Right lung (tissue), 2 donors: ENCODE measurements at regions not wholly inside any gene's neighbourhood (a gene's known extent, or its start where the extent isn't known, plus 50 kb on each side); places are given as distances from the start of the nearest gene placed in this dataset.
"Not testable (repeated sequence)": the region's sequence is repeated elsewhere in the genome, so short reads cannot be mapped to it uniquely, and the experiment has no call there.

Source experiments
- DNase-seq, 2 donors: peaks; one replicate each; pipeline ENCODE4 v3.0.0-alpha.2; 2013

DNA sequence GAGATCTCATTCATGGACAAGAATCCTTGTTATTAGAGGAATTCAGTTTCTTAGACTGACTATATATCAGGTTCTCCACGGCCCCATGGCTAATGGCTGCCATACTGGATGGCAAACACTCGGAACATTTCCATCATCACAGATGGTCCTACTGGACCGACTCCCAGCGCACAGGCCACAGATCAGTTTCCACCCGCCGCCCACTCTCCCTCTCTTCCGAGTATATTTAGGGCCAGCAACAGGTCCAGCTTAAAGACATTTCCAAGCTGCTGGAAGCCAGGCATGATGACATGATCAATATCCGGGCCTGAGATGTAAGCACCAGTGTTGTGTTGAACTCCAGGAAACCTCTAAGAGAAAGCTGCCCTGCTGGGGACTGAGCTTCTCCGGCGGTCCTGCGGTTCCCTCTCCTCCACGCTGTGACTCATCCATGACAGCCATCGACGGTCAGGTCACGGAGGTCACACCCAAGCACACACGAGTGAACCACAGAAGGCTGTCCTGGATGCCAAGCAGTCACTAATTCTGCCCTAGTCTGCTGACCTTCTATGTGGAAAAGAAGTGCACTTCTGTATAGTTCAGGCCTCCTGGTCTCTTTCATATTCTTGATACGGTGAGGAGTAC is 64.4 kb upstream of the LPCAT1 start:
- not testable (repeated sequence) for DNase-seq

DNA sequence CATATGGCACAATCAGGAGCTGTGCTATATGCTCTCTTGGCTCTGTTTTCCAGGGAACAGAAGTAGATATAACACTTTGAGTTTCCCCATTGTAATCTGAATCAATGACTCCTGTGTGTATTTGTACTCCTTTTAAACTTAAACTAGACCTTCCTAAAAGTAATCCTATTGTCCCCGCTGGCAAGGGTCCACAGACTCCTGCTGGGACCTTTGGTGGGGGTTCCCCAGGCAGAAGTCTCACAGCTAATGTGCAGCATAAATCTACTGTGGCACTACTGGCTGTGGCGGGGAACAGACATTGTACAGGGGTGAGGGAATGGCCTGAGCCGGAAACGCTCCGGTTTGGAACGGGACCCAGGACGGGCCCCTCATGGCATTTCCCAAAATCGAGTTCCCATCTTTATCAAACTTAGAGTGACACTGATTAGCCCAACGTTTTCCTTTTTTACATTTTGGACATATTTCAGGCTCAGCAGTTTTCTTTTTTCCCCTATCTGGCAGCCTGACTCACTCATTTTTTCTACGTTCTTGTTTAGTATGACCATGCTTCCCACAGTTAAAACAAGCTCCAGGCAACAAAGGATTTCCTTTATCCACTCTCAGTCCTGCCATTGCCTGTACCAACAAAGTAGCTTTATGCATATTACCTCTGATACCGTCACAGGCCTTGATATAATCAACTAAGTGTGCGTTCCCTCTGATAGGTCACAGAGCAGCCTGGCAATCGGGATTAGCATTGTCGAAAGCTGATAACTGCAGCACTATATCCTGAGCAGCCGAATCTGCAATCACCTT is 59.5 kb upstream of the LPCAT1 start:
- DNase-seq, result not testable (repeated sequence)

DNA sequence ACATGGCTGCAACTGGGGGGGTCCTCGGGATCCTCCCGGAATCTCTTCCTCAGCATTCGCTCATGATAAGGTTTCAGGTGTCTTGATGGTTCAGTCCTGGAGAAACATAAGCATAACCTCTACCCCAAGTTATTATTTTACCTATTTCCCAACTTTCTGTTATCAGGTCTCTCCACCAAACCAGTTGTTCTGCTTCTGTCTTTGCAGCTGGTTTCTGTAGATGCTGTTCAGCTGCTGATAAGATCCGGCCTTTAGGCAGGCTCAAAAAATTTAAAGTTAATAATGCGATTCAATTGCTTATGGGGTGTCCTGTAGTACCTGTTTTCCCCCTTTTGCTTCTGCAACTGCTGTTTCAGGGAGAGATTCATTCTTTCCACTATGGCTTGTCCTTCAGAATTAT is 55.6 kb upstream of the LPCAT1 start:
- not testable (repeated sequence) for DNase-seq

DNA sequence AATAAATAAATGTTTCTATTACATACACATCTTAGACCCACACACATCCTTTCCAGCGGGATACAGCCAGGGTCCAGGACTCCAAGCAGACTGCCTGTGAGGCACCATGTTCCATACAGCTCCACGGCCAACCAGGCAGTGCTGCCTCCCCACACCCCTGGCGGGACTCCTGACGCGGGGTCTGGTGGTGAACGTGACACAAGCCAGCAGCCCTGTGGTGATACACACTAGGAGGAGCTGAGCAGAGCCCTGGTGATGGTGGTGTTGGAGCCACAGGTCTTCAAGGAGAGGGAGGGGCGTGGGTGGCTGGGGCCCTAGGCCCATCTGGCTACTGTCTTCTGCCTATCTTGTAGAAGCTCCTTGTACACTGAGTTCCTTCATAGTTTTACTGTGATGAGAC is 53.1 kb upstream of the LPCAT1 start:
- DNase-seq, result not testable (repeated sequence)

DNA sequence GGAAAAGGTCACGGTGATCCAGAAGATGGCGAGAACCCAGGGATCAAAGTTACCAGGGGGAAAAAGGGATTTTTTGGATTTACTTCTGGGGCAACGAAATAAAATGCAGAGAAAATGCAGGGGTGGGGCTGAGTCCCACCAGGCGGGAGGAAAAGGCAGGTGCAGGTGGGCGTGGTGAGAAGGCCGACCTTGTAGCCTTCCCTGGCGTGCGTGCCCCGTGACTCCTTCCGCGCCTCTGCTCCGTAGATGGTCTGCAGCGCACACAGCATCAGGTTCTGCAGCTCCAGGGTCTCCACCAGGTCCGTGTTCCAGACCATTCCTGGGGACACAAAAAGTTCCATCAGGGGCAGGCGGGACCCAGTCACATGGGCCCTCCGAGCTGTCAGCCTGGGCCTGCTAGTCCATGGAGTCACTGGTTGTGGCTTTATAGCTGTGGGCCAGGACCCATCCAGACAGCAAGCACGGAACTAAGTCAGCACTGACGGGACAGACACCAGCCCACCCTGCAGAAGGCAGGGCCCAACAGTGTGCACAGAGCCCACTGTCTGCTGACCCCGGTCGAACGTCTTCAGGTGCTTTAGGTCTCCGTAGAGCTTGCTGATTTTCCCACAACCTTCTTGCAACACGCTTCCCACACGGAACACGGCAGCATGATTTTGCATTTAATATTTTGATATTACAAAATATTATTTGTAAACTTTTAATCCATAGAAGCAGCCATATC is 52.4 kb upstream of the LPCAT1 start:
- not testable (repeated sequence) for DNase-seq

DNA sequence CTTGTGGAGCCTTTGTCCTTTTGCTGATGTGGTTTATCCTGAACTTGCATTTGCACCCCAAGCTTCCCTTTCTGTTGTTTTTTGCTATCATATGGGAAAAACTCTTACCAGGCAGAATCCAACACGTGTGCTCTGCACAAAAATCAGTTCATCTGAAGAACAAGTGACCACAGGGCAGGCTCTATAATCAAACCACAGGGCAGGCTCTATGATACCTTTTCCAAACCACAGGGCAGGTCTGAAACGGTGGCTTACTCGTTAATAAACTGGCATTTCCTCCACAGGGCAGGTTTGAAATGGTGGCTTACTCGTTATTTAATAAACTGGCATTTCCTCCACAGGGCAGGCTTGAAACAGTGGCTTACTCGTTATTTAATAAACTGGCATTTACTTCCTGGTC is 51.7 kb upstream of the LPCAT1 start:
- not testable (repeated sequence) for DNase-seq

DNA sequence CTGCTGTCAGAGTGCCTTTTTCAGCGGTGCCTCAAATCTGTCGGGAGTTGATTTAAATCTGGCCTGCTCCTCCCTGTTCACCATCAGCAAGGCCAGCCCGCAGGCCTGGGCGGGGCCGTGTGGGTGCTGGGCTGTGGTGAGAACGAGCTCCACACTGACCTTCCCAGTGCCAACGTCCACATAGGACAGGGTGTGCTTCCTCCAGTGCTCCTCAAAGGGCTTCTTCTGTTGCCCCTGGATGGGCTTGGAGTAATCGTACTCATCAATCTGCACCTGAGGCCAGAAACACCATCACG is 50.2 kb upstream of the LPCAT1 start:
- not testable (repeated sequence) for DNase-seq

DNA sequence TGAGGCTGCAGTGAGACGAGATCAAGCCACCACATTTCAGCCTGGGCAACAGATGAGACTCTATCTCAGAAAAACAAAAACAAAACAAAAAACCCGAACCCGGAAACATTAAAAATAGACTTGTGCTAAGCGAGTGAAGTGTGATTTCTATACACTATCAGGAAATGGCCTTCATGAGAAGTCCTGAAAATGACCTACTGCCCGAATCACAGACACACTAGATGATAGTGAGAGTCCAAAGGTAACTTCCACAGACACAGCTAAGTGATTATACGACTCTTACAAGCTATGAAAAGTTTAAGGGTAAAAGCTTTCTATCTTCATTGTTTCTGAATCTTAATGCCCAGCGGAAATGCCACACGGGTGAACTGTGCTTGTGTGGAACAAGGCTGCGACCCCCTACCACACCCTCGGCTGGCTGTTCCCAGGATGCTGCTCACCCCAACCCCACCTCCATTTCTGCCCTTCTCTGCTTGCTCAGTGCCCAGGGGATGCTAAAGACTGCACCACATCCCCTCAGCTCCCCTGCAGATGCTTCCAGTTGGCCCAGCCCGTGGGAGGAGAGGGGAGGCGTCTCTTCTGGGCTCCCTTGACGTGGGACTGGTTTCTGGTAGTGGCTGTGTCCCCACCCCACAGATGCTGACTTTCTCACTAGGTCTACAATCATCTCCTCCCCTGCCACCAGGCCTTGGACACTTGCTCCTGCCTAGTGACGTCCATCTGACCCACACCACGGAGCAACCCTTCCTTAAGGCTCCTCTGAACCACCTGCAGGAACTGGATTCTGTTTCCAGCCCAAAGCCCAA is 49.7 kb upstream of the LPCAT1 start:
- not testable (repeated sequence) for DNase-seq
